CD4-positive, alpha-beta memory T cell (primary cell): ENCODE measurements at regions not wholly inside any gene's neighbourhood (a gene's known extent, or its start where the extent isn't known, plus 50 kb on each side); places are given as distances from the start of the nearest gene placed in this dataset.

ENCODE experiments used
- CTCF ChIA-PET: fragments of 350-600 bp; sonication (Branson Sonifier 250); formaldehyde crosslinking; loops from one replicate; lab custom pipeline; 2021; ENCODE audit warnings: inconsistent platforms; ENCODE audit not compliant: partially characterized antibody; lab: Charles Lee
- POLR2A ChIA-PET: fragments of 350-600 bp; sonication (Branson Sonifier 250); formaldehyde crosslinking; loops from one replicate; lab custom pipeline; 2021; ENCODE audit not compliant: partially characterized antibody; lab: Charles Lee
- DNase-seq, 5 donors: peaks; one replicate each; pipeline versions ENCODE4 v3.0.0 to v3.0.0-alpha.2; 2020 to 2022; ENCODE audit warnings: mixed read lengths in 1 of 5
- H3K27ac ChIP-seq: one replicate; pipeline ENCODE4 v1.7.0; 2013; ENCODE audit warnings: low read depth, low read length
- H3K27me3 ChIP-seq: 2 replicates; pipeline ENCODE4 v1.7.0; 2013; ENCODE audit warnings: mild to moderate bottlenecking, low read length, moderate library complexity; ENCODE audit not compliant: insufficient read depth
- H3K36me3 ChIP-seq: 2 replicates; pipeline ENCODE4 v1.7.0; 2013; ENCODE audit warnings: mild to moderate bottlenecking, low read length, moderate library complexity; ENCODE audit not compliant: insufficient read depth
- H3K4me1 ChIP-seq: 2 replicates; pipeline ENCODE4 v1.7.0; 2013; ENCODE audit warnings: mild to moderate bottlenecking, low read length, moderate library complexity; ENCODE audit not compliant: insufficient read depth
- H3K4me3 ChIP-seq, 2 donors: one replicate each; pipeline ENCODE4 v1.7.0; 2013; ENCODE audit warnings: low read length in 2 of 2, mild to moderate bottlenecking in 1 of 2
- H3K9me3 ChIP-seq, 2 donors: one replicate each; pipeline ENCODE4 v1.7.0; 2013; ENCODE audit warnings: low read length in 2 of 2, control low read depth in 1 of 2; ENCODE audit not compliant: control insufficient read depth in 1 of 2
- H3K27ac Mint-ChIP-seq, 7 donors: one replicate each; pipeline ENCODE4 v1.8.0; 2020 to 2021; ENCODE audit warnings: mixed read lengths in 7 of 7, mild to moderate bottlenecking in 6 of 7, inconsistent platforms in 3 of 7, moderate library complexity in 3 of 7
- H3K27me3 Mint-ChIP-seq, 2 donors: one replicate each; pipeline ENCODE4 v1.8.0; 2020 to 2021; ENCODE audit warnings: mixed read lengths in 2 of 2
- H3K36me3 Mint-ChIP-seq, 2 donors: one replicate each; pipeline ENCODE4 v1.8.0; 2020 to 2021; ENCODE audit warnings: mixed read lengths in 2 of 2, inconsistent platforms in 1 of 2, mild to moderate bottlenecking in 1 of 2
- H3K4me1 Mint-ChIP-seq, 4 donors: one replicate each; pipeline ENCODE4 v1.8.0; 2020 to 2021; ENCODE audit warnings: mixed read lengths in 4 of 4, mild to moderate bottlenecking in 1 of 4
- H3K4me3 Mint-ChIP-seq, 8 donors: one replicate each; pipeline ENCODE4 v1.8.0; 2020 to 2021; ENCODE audit warnings: mixed read lengths in 8 of 8, mild to moderate bottlenecking in 7 of 8, moderate library complexity in 6 of 8, inconsistent platforms in 3 of 8
- H3K9me3 Mint-ChIP-seq, 8 donors: one replicate each; pipeline ENCODE4 v1.8.0; 2020 to 2021; ENCODE audit warnings: mixed read lengths in 8 of 8, mild to moderate bottlenecking in 5 of 8, inconsistent platforms in 3 of 8, moderate library complexity in 1 of 8
- intact Hi-C: fragments of 100-400 bp; cut with micrococcal nuclease; formaldehyde crosslinking; loops from one replicate; pipeline ENCODE4 v1.15.1; 2023

GRCh38 chr18:34121200-34121721, 103.5 kb downstream of the NOL4 start:
- DNase-seq = no peak
- H3K36me3 Mint-ChIP-seq = no peaks in the 10 kb centered on the region
- intact Hi-C loops = no loop called here
- Histone ChIP-seq H3K4me3 (no peak overlapping the region), H3K9me3 (no peaks in the 10 kb centered on the region), H3K27me3 (no peaks in the 10 kb centered on the region), H3K4me1 (no peaks in the 10 kb centered on the region), H3K27ac (no peak overlapping the region), H3K36me3 (no peaks in the 10 kb centered on the region)
- no peaks in the 10 kb centered on the region for H3K4me1 Mint-ChIP-seq
- no peak overlapping the region for H3K4me3 Mint-ChIP-seq
- no peaks in the 10 kb centered on the region for H3K27me3 Mint-ChIP-seq
- POLR2A ChIA-PET = no interaction called here
- H3K27ac Mint-ChIP-seq = no peak overlapping the region
- peaks cover 0 to 3% (median 0%) of the 10 kb centered on the region in 8 donors for H3K9me3 Mint-ChIP-seq
- CTCF ChIA-PET = no interaction called here

- Mint-ChIP-seq H3K4me1 (no peaks in the 10 kb centered on the region), H3K9me3 (peaks cover 0 to 2% (median 0%) of the 10 kb centered on the region in 8 donors), H3K27ac (no peak overlapping the region), H3K36me3 (no peaks in the 10 kb centered on the region), H3K27me3 (no peaks in the 10 kb centered on the region), H3K4me3 (no peak overlapping the region)
- ChIA-PET POLR2A (no interaction called here), CTCF (no interaction called here)
- no peak for DNase-seq
- Histone ChIP-seq H3K27ac (no peak overlapping the region), H3K4me3 (no peak overlapping the region), H3K27me3 (no peaks in the 10 kb centered on the region), H3K9me3 (no peaks in the 10 kb centered on the region), H3K36me3 (no peaks in the 10 kb centered on the region), H3K4me1 (no peaks in the 10 kb centered on the region)
- intact Hi-C loops = no loop called here
These were observed 104.4 kb downstream of the NOL4 start for GRCh38 chr18:34120294-34120693.

- Histone ChIP-seq H3K27me3 (no peaks in the 10 kb centered on the region), H3K36me3 (no peaks in the 10 kb centered on the region), H3K27ac (no peak overlapping the region), H3K9me3 (no peaks in the 10 kb centered on the region), H3K4me3 (no peak overlapping the region), H3K4me1 (no peaks in the 10 kb centered on the region)
- Mint-ChIP-seq H3K4me3 (no peak overlapping the region), H3K9me3 (peaks cover 0 to 6% (median under 1%) of the 10 kb centered on the region in 8 donors), H3K4me1 (no peaks in the 10 kb centered on the region), H3K27me3 (no peaks in the 10 kb centered on the region), H3K27ac (no peak overlapping the region), H3K36me3 (no peaks in the 10 kb centered on the region)
- ChIA-PET POLR2A (no interaction called here), CTCF (no interaction called here)
- DNase-seq = no peak
- intact Hi-C loops = no loop called here
These were observed 107.4 kb downstream of the NOL4 start for GRCh38 chr18:34117319-34117718.

GRCh38 chr18:34115409-34116081, 109.2 kb downstream of the NOL4 start:
- Mint-ChIP-seq H3K9me3 (peaks cover 0 to 12% (median 2%) of the 10 kb centered on the region in 8 donors), H3K4me1 (no peaks in the 10 kb centered on the region), H3K27ac (no peak overlapping the region), H3K27me3 (no peaks in the 10 kb centered on the region), H3K36me3 (no peaks in the 10 kb centered on the region), H3K4me3 (no peak overlapping the region)
- no peaks in the 10 kb centered on the region for H3K27me3 ChIP-seq
- POLR2A ChIA-PET = no interaction called here
- H3K36me3 ChIP-seq = no peaks in the 10 kb centered on the region
- H3K27ac ChIP-seq = no peak overlapping the region
- DNase-seq = no peak
- no peak overlapping the region for H3K4me3 ChIP-seq
- no peaks in the 10 kb centered on the region for H3K9me3 ChIP-seq
- intact Hi-C loops = no loop called here
- CTCF ChIA-PET = no interaction called here
- H3K4me1 ChIP-seq = no peaks in the 10 kb centered on the region

GRCh38 chr18:34114996-34115395, 109.7 kb downstream of the NOL4 start:
- intact Hi-C loops = no loop called here
- no peak for DNase-seq
- Histone ChIP-seq H3K36me3 (no peaks in the 10 kb centered on the region), H3K27ac (no peak overlapping the region), H3K4me3 (no peak overlapping the region), H3K27me3 (no peaks in the 10 kb centered on the region), H3K4me1 (no peaks in the 10 kb centered on the region), H3K9me3 (no peaks in the 10 kb centered on the region)
- ChIA-PET POLR2A (no interaction called here), CTCF (no interaction called here)
- Mint-ChIP-seq H3K36me3 (no peaks in the 10 kb centered on the region), H3K4me3 (no peak overlapping the region), H3K27ac (no peak overlapping the region), H3K4me1 (no peaks in the 10 kb centered on the region), H3K27me3 (no peaks in the 10 kb centered on the region), H3K9me3 (peaks cover 0 to 12% (median 3%) of the 10 kb centered on the region in 8 donors)

GRCh38 chr18:34108206-34108605, 116.5 kb downstream of the NOL4 start:
- H3K4me1 Mint-ChIP-seq = no peaks in the 10 kb centered on the region
- H3K27me3 ChIP-seq = no peaks in the 10 kb centered on the region
- no peaks in the 10 kb centered on the region for H3K27me3 Mint-ChIP-seq
- H3K36me3 Mint-ChIP-seq = no peaks in the 10 kb centered on the region
- POLR2A ChIA-PET = no interaction called here
- no peak for DNase-seq
- intact Hi-C loops = no loop called here
- H3K4me1 ChIP-seq = no peaks in the 10 kb centered on the region
- H3K27ac Mint-ChIP-seq = no peak overlapping the region
- H3K36me3 ChIP-seq = no peaks in the 10 kb centered on the region
- peaks cover 0 to 21% (median 11%) of the 10 kb centered on the region in 8 donors for H3K9me3 Mint-ChIP-seq
- no peak overlapping the region for H3K4me3 ChIP-seq
- no peak overlapping the region for H3K4me3 Mint-ChIP-seq
- H3K9me3 ChIP-seq = no peaks in the 10 kb centered on the region
- H3K27ac ChIP-seq = no peak overlapping the region
- CTCF ChIA-PET = no interaction called here

- intact Hi-C loops = no loop called here
- Histone ChIP-seq H3K36me3 (no peaks in the 10 kb centered on the region), H3K4me1 (no peaks in the 10 kb centered on the region), H3K27ac (no peak overlapping the region), H3K9me3 (no peaks in the 10 kb centered on the region), H3K27me3 (no peaks in the 10 kb centered on the region), H3K4me3 (no peak overlapping the region)
- ChIA-PET POLR2A (no interaction called here), CTCF (no interaction called here)
- Mint-ChIP-seq H3K4me1 (no peaks in the 10 kb centered on the region), H3K4me3 (no peak overlapping the region), H3K27ac (no peak overlapping the region), H3K36me3 (no peaks in the 10 kb centered on the region), H3K9me3 (peaks cover 0 to 5% (median 1%) of the 10 kb centered on the region in 8 donors), H3K27me3 (no peaks in the 10 kb centered on the region)
- no peak for DNase-seq
These were observed 126.6 kb downstream of the NOL4 start for GRCh38 chr18:34098109-34098508.
